ENCODE measurements at regions not wholly inside any gene's neighbourhood (a gene's known extent, or its start where the extent isn't known, plus 50 kb on each side); places are given as distances from the start of the nearest gene placed in this dataset.

GRCh38 chr4:81954271-81954670 is 419.5 kb downstream of the HNRNPD start:
- no peak for TF ChIP-seq BHLHE40 (IDR thresholded peaks at IDR 0.05; ENCODE audit: borderline replicate concordance)
- TF ChIP-seq SP1 (IDR thresholded peaks at IDR 0.05), result no peak
- TF ChIP-seq HDGF (IDR thresholded peaks at IDR 0.05; ENCODE audit: borderline replicate concordance), result no peak
- TF ChIP-seq CTBP1 (IDR thresholded peaks at IDR 0.05; ENCODE audit: borderline replicate concordance), result no peak
- no peak for TF ChIP-seq SUZ12 (IDR thresholded peaks at IDR 0.05)
- TF ChIP-seq ELF4 (IDR thresholded peaks at IDR 0.05), result no peak
- no peak for TF ChIP-seq PKNOX1 (IDR thresholded peaks at IDR 0.05)
- no peak for TF ChIP-seq FOXK2 (IDR thresholded peaks at IDR 0.05)
- TF ChIP-seq FOXM1 (IDR thresholded peaks at IDR 0.05; ENCODE audit: borderline replicate concordance), result no peak
- no peak for TF ChIP-seq NFRKB (IDR thresholded peaks at IDR 0.05)

Measured in HEK293T (cell line).